ENCODE measurements at regions not wholly inside any gene's neighbourhood (a gene's known extent, or its start where the extent isn't known, plus 50 kb on each side); places are given as distances from the start of the nearest gene placed in this dataset.
"Not testable (repeated sequence)": the region's sequence is repeated elsewhere in the genome, so short reads cannot be mapped to it uniquely, and the experiment has no call there.

GRCh38 chr2:234590076-234590475 lies 93.2 kb upstream of the ARL4C start:
- DNase-seq, result no peak

GRCh38 chr2:234588054-234588430 lies 91.2 kb upstream of the ARL4C start:
- DNase-seq, result no peak

DNA sequence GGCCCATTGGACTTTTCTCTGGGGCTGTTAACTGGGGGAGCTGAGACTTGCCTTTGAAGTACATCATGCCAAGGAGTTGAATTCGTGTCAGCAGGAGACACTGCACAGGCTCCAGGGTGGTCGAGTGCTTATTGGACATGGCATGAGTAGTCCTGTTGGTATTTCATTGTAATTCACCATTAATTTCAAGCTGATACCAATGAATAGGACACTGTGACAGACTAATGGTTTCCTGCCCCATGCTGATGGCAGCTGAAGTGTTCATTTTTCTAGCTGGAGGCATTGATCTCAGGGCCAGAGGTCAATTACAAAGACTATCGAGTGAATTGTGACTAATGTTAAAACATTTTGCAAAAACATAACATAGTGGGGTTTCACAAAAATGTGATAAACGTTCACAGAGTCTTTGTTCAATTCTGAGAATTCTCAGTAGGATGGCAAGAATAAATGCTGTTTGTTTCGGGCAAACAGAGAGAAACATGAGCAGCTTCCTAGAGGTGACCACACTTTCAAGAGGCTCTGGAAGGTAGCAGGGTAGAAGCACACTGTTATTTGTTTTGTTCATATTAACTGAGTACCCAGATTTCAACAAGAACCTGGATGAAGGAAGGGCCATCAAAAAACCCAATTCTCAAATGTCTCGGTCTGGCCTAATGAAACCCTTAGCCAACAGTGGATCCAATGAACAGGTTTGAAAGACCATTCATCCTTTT lies 90.6 kb upstream of the ARL4C start:
- DNase-seq, result no peak

GRCh38 chr2:234583331-234583730 lies 86.5 kb upstream of the ARL4C start:
- DNase-seq, result no peak

DNA sequence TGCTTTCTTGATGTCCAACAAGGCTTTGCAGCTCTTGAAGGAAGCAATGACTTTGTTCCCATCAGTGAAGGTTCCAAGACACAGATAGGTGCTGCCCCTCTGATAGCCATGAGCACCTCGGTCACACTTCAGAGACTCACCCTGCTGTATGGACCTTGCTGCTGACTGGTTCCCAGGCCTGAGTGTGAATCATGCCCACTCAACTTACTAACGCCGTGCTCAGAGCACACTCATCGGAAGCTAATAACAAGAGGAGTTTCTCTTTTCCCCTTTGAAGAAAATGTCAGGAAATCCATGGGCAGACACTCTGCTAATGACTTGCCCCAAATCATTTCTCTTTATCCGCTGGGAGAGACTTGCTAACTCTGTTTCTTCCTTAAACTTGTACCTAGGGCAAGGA lies 83.8 kb upstream of the ARL4C start:
- no peak for DNase-seq

DNA sequence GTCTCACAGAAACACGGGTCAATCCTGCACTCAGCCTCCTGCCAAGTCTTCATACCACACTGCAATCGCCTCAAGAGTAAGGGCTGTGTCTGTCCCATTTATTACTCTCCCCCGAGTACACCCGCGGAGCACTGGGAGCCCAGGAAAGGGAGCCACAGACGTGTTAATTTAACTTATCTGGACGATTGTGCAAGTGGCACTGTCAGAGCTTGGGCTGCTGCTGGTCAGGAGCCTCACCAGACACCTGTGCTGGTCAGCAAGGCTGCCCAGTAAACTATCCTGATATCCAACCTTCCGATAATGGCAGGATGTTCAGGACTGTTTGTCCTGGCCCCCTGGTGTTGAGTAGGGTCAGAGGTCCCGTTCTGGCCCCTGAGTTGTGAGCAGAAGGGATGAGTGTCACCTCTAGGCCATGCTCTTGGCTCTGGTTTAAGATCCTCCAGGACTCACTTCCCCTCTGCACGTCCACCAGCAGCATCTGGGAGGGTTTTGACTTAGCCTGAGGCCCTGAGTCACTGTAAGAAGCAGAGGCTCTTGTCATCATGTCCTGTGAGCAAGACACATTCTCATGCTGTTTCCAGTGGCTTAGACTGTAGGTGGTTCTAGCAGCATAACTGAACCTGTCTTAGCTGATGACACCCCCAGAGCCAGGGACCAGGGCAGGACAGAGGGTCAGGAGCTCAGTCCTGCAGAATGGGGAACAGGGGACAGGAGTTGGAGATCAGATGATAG lies 82.5 kb upstream of the ARL4C start:
- no peak for DNase-seq

GRCh38 chr2:234578389-234578788 lies 81.5 kb upstream of the ARL4C start:
- DNase-seq, result no peak

GRCh38 chr2:234577191-234577590 lies 80.3 kb upstream of the ARL4C start:
- no peak for DNase-seq

DNA sequence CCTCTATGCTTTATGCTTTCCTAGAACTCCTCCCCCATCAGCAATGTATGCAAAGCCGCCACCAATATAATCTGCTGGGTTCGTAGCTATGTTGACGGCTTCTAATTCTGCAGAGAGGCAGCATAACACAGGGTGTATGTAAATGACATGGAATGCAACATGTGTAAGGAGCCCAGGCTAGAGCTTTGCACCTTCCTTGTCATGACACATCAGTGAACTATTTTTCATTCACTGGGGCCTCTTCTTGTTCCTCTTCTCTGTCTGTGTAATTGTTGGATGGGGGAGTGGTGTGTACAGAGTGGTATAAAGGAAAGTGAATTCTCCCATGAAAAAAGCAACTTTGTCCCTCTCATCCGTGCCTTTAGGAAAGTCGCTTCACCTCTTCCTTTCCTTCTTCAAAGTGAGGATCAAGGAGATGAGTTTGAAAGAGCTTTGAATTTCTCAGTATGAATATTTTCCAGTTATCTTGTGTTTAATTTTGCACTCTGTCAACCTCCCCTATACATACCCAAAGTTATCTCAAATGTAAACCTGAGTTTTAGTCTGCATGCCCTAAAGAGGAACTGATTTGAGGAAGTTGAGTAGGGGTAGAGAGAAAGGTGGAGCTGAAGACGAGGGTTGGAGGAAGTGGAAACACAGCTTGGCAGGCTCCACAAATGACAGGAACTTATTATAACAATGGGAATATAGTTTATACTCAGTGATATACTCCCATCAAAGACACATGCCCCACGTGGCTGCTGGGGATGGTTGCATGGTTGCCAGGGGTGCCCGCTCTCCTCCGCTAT lies 74.9 kb upstream of the ARL4C start:
- no peak for DNase-seq

DNA sequence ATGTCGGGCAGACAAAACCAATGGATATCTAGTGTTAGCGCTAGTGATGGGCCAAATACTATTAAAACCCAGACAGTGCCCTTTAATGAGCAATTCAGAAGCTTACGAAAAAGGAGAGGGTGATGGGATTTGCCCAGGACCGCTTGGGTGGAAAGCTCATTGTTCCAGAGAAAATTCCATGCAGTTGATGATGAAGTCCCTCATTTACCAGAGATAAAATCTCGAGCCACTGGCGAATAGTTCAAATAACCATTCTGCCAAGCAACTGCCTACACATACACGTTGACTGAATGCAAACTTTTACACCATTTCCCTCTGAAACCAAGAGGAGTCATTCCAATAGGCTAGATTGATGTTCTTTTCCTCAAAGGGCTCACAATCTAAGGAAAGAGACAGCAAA lies 73.6 kb upstream of the ARL4C start:
- DNase-seq, result no peak

GRCh38 chr2:234569776-234570430 lies 73.0 kb upstream of the ARL4C start:
- no peak for DNase-seq

- DNase-seq, result no peak
These were observed 69.7 kb upstream of the ARL4C start for GRCh38 chr2:234566622-234567021.

DNA sequence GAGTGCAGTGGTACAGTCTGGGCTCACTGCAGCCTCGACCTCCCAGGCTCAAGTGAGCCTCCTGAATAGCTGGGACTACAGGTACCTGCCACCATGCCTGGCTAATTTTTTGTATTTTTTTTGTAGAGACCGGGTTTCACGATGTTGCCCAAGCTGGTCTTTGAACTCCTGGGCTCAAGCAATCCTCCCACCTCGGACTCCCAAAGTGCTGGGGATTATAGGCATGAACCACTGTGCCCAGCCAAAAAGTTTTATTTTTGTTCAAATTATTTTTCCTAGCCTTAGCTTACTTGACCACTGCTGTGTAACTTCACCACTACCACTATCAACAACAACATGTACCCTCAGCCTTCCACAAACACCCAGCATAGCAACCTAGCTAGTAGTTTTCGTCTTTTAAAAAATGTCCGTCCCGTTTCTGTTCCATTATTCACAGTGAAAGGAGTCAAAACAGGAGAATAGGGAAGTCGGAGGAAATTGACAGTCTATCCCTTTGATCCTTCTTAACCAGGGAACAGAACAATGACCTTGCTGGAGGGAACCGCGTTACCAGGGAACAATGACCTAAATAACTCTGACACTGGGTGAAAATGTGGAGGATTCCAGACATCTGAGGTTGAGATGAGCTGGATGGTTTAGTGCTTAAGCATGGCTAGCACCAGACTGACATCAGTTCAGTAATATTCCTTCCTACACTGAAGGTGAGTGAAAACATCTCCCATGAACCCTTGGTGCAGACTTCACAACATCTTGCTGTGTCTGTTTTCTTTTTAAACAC lies 69.2 kb upstream of the ARL4C start:
- no peak for DNase-seq

DNA sequence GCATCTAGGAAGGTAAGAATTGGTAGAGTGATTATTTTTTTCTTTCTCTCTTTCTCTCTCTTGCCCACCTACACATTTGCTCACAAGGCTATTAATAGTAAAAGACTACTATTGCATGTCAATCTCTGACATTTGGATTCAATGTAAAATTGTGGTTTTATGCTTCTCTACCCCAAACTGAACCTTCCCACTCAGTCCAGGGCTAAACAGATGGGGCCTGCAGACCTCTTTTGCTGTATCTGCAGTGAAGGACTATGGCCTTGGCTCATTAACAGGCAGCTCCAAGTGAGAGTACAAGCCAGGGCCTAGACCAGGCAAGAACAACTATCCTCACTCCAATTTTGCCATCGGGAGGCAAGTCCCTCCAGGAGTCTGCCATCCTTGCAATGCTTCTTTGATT lies 68.3 kb upstream of the ARL4C start:
- no peak for DNase-seq

DNA sequence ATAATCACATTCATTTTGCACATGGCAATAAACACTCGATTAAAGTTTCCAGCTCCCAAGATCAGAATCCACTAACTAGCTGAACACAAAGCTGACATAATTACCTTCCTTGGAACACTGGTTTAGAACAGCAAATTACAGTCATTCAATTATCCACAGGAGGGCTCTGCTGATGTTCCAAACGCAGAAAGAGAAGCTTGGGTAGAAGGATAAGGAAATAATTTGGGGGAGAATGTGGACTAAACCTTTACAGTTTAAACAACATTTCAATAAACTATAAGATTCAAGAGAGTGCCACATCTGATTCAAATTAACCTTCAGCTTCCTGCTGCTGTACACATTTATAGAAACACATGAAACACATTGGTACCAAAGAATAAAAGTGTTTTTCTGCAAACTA lies 67.8 kb upstream of the ARL4C start:
- DNase-seq, result no peak

DNA sequence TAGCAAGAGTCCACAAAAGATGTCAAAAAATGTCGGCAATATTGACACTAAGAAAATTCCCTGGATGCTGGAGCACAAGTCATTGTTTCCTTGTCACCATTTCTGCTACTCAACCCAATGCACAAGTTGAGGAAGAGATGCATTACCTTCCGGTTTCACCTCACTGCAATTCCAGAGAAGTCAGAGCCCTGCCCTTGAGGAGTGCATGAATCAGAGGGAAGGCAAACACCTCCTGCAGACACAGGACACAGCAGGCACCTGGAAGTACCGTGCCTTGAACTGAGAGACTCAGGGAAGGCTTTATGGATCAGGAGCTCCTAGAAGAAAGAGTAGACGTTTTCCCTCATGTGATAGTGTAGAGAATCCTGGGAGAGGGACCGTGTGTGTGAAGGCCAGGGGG lies 62.7 kb upstream of the ARL4C start:
- no peak for DNase-seq

GRCh38 chr2:234558642-234559041 lies 61.8 kb upstream of the ARL4C start:
- no peak for DNase-seq

GRCh38 chr2:234556848-234557573 lies 60.1 kb upstream of the ARL4C start:
- no peak for DNase-seq

GRCh38 chr2:234555616-234556249 lies 58.9 kb upstream of the ARL4C start:
- DNase-seq, result no peak

DNA sequence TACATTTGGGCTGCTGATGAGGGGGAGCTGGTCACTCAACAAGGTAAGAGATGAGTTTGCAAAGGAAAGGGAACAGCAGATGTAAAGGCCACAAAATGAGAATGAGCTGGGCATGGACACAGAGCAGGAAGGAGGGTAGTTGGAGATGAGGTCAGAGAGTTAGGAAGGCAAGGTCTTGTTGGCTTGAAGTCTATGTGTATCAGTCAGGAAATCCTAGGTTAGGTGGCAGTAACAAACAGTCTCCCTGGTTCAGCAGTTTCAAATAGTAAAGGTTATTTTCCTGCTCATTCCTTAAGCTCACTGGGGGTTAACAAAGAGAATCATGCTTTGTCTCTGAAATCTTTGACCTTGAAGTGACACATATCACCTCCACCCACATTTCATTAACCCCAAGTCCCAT lies 58.3 kb upstream of the ARL4C start:
- DNase-seq, result no peak

GRCh38 chr2:234553223-234553622 lies 56.3 kb upstream of the ARL4C start:
- not testable (repeated sequence) for DNase-seq

All from NCI-H2171 (cell line).